HEK293 (cell line): ENCODE measurements at regions not wholly inside any gene's neighbourhood (a gene's known extent, or its start where the extent isn't known, plus 50 kb on each side); places are given as distances from the start of the nearest gene placed in this dataset.
"Not testable (repeated sequence)": the region's sequence is repeated elsewhere in the genome, so short reads cannot be mapped to it uniquely, and the experiment has no call there.

Experiments used
- CTCF ChIA-PET: fragments of 350-600 bp; formaldehyde crosslinking; extraction: SDS; loops from one replicate; lab custom pipeline; 2021; ENCODE audit warnings: antibody characterized with exemption; lab: Yijun Ruan, JAX
- POLR2A ChIA-PET: fragments of 300-600 bp; formaldehyde crosslinking; extraction: SDS; loops from one replicate; lab custom pipeline; 2020; ENCODE audit warnings: antibody characterized with exemption, inconsistent platforms; lab: Yijun Ruan, JAX
- H3K27ac ChIP-seq: fragments of 200-500 bp; sonication (Bioruptor generic); 2 replicates; pipeline ENCODE4 v1.5.1; 2014; ENCODE audit warnings: low read depth, low read length, control low read depth, inconsistent platforms; ENCODE audit errors: extremely low read depth
- H3K36me3 ChIP-seq, 2 experiments: fragments of 200-500 bp in 1 of 2; sonication (Bioruptor generic) in 1 of 2; 1 replicate in 1 of 2; 2 replicates in 1 of 2; pipeline ENCODE4 v1.5.1; 2014 to 2017; ENCODE audit warnings: inconsistent platforms in 2 of 2, low read length in 2 of 2; ENCODE audit not compliant: control insufficient read depth in 2 of 2, insufficient read depth in 1 of 2
- H3K4me1 ChIP-seq: fragments of 200-500 bp; sonication (Bioruptor generic); 2 replicates; pipeline ENCODE4 v1.5.1; 2014; ENCODE audit warnings: mild to moderate bottlenecking, low read length, inconsistent platforms; ENCODE audit not compliant: control insufficient read depth, insufficient read depth
- H3K4me3 ChIP-seq: 2 replicates; pipeline ENCODE4 v1.5.1; 2011; ENCODE audit warnings: low read depth, mild to moderate bottlenecking, control low read depth, low read length, moderate library complexity
- H3K9me3 ChIP-seq: fragments of 200-500 bp; sonication (Bioruptor generic); 2 replicates; pipeline ENCODE4 v1.5.1; 2014; ENCODE audit warnings: low read depth, low read length, inconsistent platforms; ENCODE audit not compliant: control insufficient read depth, insufficient read depth
- EGR2 ChIP-seq: fragments of 450-650 bp; formaldehyde crosslinking; IDR thresholded peaks from 2 replicates; pipeline ENCODE4 v1.5.1; 2016; ENCODE audit warnings: low read depth, missing biosample characterization, missing genetic modification characterization
- OSR2 ChIP-seq: fragments of 450-650 bp; formaldehyde crosslinking; IDR thresholded peaks from 2 replicates; pipeline ENCODE4 v1.5.1; 2016; ENCODE audit warnings: missing biosample characterization, missing genetic modification characterization
- PRDM1 ChIP-seq: fragments of 450-650 bp; formaldehyde crosslinking; IDR thresholded peaks from 2 replicates; pipeline ENCODE4; 2016; ENCODE audit warnings: missing biosample characterization, missing genetic modification characterization
- ZBTB17 ChIP-seq: fragments of 450-650 bp; formaldehyde crosslinking; IDR thresholded peaks from 2 replicates; pipeline ENCODE4 v1.5.1; 2016; ENCODE audit warnings: missing biosample characterization, missing genetic modification characterization
- ZBTB21 ChIP-seq: fragments of 450-650 bp; formaldehyde crosslinking; IDR thresholded peaks from 2 replicates; pipeline ENCODE4 v1.5.1; 2017; ENCODE audit warnings: missing biosample characterization, missing genetic modification characterization
- ZBTB48 ChIP-seq: fragments of 450-650 bp; formaldehyde crosslinking; IDR thresholded peaks from 2 replicates; pipeline ENCODE4 v1.5.1; 2016; ENCODE audit warnings: missing biosample characterization, missing genetic modification characterization
- ZFHX2 ChIP-seq: fragments of 450-650 bp; formaldehyde crosslinking; conservative IDR thresholded peaks from 2 replicates; pipeline ENCODE4 v1.5.1; 2016; ENCODE audit warnings: missing biosample characterization, missing genetic modification characterization
- ZNF140 ChIP-seq: fragments of 450-650 bp; formaldehyde crosslinking; IDR thresholded peaks from 2 replicates; pipeline ENCODE4 v1.5.1; 2016; ENCODE audit warnings: missing biosample characterization, missing genetic modification characterization
- ZNF155 ChIP-seq: fragments of 450-650 bp; formaldehyde crosslinking; IDR thresholded peaks from 2 replicates; pipeline ENCODE4 v1.5.1; 2016; ENCODE audit warnings: missing biosample characterization, missing genetic modification characterization
- ZNF350 ChIP-seq: fragments of 450-650 bp; formaldehyde crosslinking; IDR thresholded peaks from 2 replicates; pipeline ENCODE4 v1.5.0; 2017; ENCODE audit warnings: missing biosample characterization, mild to moderate bottlenecking, missing genetic modification characterization
- ZNF394 ChIP-seq: fragments of 450-650 bp; formaldehyde crosslinking; IDR thresholded peaks from 2 replicates; pipeline ENCODE4 v1.5.1; 2016; ENCODE audit warnings: missing biosample characterization, missing genetic modification characterization, mild to moderate bottlenecking, moderate library complexity, borderline replicate concordance
- ZNF404 ChIP-seq: fragments of 450-650 bp; formaldehyde crosslinking; IDR thresholded peaks from 2 replicates; pipeline ENCODE4 v1.5.1; 2017; ENCODE audit warnings: missing biosample characterization, missing genetic modification characterization
- ZNF48 ChIP-seq: fragments of 450-650 bp; formaldehyde crosslinking; IDR thresholded peaks from 2 replicates; pipeline ENCODE4 v1.5.1; 2016; ENCODE audit warnings: missing biosample characterization, missing genetic modification characterization
- ZNF530 ChIP-seq: fragments of 450-650 bp; formaldehyde crosslinking; IDR thresholded peaks from 2 replicates; pipeline ENCODE4 v1.5.1; 2016; ENCODE audit warnings: low read depth, missing biosample characterization, missing genetic modification characterization
- ZNF561 ChIP-seq: fragments of 450-650 bp; IDR thresholded peaks from 2 replicates; pipeline ENCODE4 v1.5.1; 2018; ENCODE audit warnings: missing biosample characterization, missing genetic modification characterization, borderline replicate concordance
- ZNF621 ChIP-seq: fragments of 450-650 bp; formaldehyde crosslinking; IDR thresholded peaks from 2 replicates; pipeline ENCODE4 v1.5.1; 2017; ENCODE audit warnings: missing biosample characterization, missing genetic modification characterization
- ZNF626 ChIP-seq: fragments of 450-650 bp; sonication (Bioruptor Pico); formaldehyde crosslinking; IDR thresholded peaks from 2 replicates; pipeline ENCODE4 v1.5.1; 2018; ENCODE audit warnings: missing biosample characterization, missing genetic modification characterization, inconsistent platforms
- ZNF777 ChIP-seq: fragments of 450-650 bp; formaldehyde crosslinking; IDR thresholded peaks from 2 replicates; pipeline ENCODE4 v1.5.1; 2017; ENCODE audit warnings: missing biosample characterization, missing genetic modification characterization, borderline replicate concordance
- ZXDB ChIP-seq: fragments of 450-650 bp; formaldehyde crosslinking; IDR thresholded peaks from 2 replicates; pipeline ENCODE4 v1.5.1; 2016; ENCODE audit warnings: missing biosample characterization, missing genetic modification characterization
- TF ChIP-seq, protein P1 (sequence below): fragments of 450-650 bp; formaldehyde crosslinking; IDR thresholded peaks from 2 replicates; pipeline ENCODE4 v1.5.1; 2016; ENCODE audit warnings: missing biosample characterization, missing genetic modification characterization
- TF ChIP-seq, protein P2 (sequence below): fragments of 450-650 bp; formaldehyde crosslinking; IDR thresholded peaks from 2 replicates; pipeline ENCODE4 v1.5.1; 2017; ENCODE audit warnings: missing biosample characterization, missing genetic modification characterization

DNA sequence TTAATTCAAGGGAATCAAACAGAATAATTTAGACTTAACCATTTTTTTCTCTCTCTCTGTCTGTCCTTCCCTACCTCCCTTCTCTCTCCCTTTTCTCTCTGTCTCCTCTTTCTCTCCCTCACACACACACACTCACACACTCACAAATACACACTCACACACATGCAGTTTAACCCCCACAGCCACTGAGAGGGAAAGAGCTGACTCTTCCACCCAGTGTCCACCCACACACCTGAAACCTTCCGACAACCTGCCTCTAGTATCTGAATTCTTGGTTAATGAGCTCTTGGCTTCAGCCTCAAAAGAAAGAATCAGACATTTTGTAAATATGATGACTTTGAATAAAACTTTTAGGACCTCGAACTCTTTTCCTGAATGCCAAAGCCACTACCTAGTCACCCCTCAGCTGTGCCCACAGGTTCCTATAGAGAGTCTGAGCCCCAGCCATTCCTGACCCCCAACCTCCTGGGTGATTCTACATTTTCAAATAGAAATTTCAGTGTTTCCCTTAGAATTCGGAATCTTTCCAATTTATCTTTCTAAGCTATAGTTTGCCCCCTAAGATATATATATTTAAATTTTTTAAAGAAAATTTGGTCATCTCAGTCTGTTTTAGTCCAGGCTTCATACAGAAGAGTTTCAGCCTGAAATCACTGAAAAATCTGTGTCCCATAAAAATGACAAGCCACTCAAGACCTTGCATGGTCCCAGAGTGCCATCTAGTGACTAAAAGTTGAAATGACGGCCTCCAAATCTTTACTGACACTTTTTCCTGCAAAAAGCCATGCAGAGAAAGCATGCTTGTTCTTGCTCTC is 202.8 kb downstream of the IPMK start (continued):
- TF ChIP-seq EGR2 (peak; percentile 77; the same call in 1 of the 2 replicates), ZFHX2 (tag by site-specific recombination) (peak; percentile 51; the same call in 1 of the 2 replicates)
- TF ChIP-seq, all 188 proteins: peak for 7

DNA sequence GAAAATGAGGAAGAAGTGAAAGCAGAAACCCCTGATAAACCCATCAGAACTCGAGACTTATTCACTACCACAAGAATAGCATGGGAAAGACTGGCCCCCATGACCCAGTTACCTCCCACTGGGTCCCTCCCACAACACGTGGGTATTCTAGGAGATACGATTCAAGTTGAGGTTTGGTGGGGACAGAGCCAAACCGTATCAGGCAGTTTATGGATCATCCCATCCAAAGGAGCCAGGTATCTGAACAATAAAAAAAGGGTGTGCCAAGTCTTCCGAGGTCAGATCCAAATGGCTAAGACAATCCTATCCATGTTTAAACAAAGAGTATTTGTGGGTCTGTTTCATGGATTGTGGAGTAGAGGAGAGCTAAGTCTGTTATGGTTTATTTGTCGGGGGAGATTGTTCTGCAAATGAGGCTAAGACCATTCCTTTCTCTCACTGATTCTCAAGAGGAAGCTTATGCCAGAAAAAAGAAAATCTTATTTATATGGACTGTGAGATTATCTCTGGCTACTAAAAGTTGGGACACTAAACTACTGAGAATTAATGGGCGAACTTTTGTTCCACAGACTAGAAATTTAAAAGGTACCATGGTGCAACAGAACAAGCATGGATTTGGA is 203.7 kb downstream of the IPMK start:
- no peaks in the 10 kb centered on the region for H3K36me3 ChIP-seq
- H3K27ac ChIP-seq: no peak overlapping the region
- no peaks in the 10 kb centered on the region for H3K9me3 ChIP-seq
- H3K4me1 ChIP-seq: no peaks in the 10 kb centered on the region
- no peak overlapping the region for H3K4me3 ChIP-seq
- POLR2A ChIA-PET: no interaction called here
- CTCF ChIA-PET: interaction anchor here (0.6 to 2.2 kb wide), 5 partner anchors 87 to 723 kb away, joined by 3 to 8 read pairs (median 6); no protein-coding TSS in a partner anchor
- TF ChIP-seq ZNF777 (no peak), ZBTB17 (tag by site-specific recombination) (no peak), EGR2 (0 out of 2 replicates have a peak, but pooled peaks have one; percentile 13), ZNF140 (tag by site-specific recombination) (no peak), ZBTB21 (no peak)
- TF ChIP-seq, all 188 proteins: peak for 1

DNA sequence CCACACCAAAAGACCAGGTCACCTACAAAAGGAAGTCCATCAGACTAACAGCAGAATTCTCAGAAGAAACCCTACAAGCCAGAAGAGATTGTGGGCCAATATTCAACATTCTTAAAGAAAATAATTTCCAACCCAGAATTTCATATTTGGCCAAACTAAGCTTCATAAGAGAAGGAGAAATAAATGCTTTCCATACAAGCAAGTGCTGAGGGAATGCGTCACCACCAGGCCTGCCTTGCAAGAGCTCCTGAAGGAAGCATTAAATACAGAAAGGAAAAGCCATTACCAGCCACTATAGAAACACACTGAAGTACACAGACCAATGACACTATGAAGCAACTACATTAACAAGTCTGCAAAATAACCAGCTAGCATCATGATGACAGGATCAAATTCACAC is 209.0 kb downstream of the IPMK start:
- CTCF ChIA-PET, H3K9me3 ChIP-seq, H3K27ac ChIP-seq, H3K4me3 ChIP-seq, H3K36me3 ChIP-seq, POLR2A ChIA-PET, H3K4me1 ChIP-seq: not testable (repeated sequence)

DNA sequence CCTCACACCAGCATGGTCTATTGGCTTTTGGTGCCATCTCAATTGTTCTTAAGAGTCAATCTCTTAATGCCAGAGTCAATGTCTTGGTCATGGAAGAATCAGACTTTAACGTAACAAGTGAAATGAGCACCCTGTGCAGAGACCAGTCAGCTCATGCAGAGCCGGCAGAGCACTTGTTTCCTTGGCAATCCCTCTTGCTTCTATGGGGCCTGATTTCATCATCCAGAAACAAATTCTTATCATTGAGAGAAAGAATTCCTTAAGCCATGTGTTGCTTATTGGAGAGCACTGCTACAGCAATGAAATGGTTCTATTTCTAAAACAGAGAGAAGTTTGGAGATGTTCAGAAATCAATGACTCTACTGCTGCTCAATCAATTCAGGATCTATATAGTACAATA is 212.8 kb downstream of the IPMK start:
- POLR2A ChIA-PET: no interaction called here
- H3K27ac ChIP-seq: no peak overlapping the region
- no peak overlapping the region for H3K4me3 ChIP-seq
- no peaks in the 10 kb centered on the region for H3K9me3 ChIP-seq
- CTCF ChIA-PET: no interaction called here
- TF ChIP-seq ZNF48: no peak
- TF ChIP-seq ZNF530 (tag by site-specific recombination): no peak
- no peak for TF ChIP-seq OSR2 (tag by site-specific recombination)
- TF ChIP-seq ZNF404 (tag by site-specific recombination): no peak
- no peak for TF ChIP-seq ZBTB48 (tag by site-specific recombination)
- TF ChIP-seq PRDM1 (tag by site-specific recombination): no peak
- H3K4me1 ChIP-seq: no peaks in the 10 kb centered on the region
- H3K36me3 ChIP-seq: no peaks in the 10 kb centered on the region

DNA sequence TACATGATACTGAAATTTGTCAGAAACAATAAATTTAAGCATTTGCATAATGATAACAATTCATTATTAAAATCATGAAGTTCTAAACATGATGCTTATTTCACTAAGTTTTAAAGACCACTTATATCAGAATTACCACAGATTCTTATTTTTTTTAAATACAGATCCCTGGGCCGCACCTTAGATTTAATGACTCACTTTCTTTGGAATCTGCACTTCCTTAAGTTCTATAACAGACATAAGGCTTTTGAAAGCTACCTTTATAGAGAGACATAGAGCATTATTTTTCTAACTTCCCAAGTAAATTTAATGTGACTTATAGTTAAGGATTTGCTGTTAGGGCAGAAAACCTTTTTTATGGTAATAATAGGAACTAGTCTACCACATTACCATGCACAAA is 214.9 kb downstream of the IPMK start:
- POLR2A ChIA-PET: no interaction called here
- TF ChIP-seq ZNF394: no peak
- TF ChIP-seq, protein P1, sequence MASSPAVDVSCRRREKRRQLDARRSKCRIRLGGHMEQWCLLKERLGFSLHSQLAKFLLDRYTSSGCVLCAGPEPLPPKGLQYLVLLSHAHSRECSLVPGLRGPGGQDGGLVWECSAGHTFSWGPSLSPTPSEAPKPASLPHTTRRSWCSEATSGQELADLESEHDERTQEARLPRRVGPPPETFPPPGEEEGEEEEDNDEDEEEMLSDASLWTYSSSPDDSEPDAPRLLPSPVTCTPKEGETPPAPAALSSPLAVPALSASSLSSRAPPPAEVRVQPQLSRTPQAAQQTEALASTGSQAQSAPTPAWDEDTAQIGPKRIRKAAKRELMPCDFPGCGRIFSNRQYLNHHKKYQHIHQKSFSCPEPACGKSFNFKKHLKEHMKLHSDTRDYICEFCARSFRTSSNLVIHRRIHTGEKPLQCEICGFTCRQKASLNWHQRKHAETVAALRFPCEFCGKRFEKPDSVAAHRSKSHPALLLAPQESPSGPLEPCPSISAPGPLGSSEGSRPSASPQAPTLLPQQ (tag by site-specific recombination): no peak
- TF ChIP-seq ZNF561 (tag by site-specific recombination): no peak
- no peak for TF ChIP-seq ZNF626 (tag by site-specific recombination)
- TF ChIP-seq ZNF155 (tag by site-specific recombination): no peak
- TF ChIP-seq ZXDB: no peak
- TF ChIP-seq, protein P2, sequence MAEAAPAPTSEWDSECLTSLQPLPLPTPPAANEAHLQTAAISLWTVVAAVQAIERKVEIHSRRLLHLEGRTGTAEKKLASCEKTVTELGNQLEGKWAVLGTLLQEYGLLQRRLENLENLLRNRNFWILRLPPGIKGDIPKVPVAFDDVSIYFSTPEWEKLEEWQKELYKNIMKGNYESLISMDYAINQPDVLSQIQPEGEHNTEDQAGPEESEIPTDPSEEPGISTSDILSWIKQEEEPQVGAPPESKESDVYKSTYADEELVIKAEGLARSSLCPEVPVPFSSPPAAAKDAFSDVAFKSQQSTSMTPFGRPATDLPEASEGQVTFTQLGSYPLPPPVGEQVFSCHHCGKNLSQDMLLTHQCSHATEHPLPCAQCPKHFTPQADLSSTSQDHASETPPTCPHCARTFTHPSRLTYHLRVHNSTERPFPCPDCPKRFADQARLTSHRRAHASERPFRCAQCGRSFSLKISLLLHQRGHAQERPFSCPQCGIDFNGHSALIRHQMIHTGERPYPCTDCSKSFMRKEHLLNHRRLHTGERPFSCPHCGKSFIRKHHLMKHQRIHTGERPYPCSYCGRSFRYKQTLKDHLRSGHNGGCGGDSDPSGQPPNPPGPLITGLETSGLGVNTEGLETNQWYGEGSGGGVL (tag by site-specific recombination): no peak
- no peak for TF ChIP-seq ZNF621
- TF ChIP-seq ZNF350 (tag by site-specific recombination): no peak
- Histone ChIP-seq H3K9me3 (no peaks in the 10 kb centered on the region), H3K4me3 (no peak overlapping the region), H3K4me1 (no peaks in the 10 kb centered on the region), H3K27ac (no peak overlapping the region), H3K36me3 (no peaks in the 10 kb centered on the region)
- CTCF ChIA-PET: interaction anchor here (0.7 to 1.3 kb wide), 2 partner anchors 12 to 712 kb away, joined by 3 read pairs; no protein-coding TSS in a partner anchor
